ENCODE measurements at regions not wholly inside any gene's neighbourhood (a gene's known extent, or its start where the extent isn't known, plus 50 kb on each side); places are given as distances from the start of the nearest gene placed in this dataset.

GRCh38 chr4:189769131-189769530, 171.5 kb upstream of the FRG1 start:
- TF ChIP-seq, protein P1, sequence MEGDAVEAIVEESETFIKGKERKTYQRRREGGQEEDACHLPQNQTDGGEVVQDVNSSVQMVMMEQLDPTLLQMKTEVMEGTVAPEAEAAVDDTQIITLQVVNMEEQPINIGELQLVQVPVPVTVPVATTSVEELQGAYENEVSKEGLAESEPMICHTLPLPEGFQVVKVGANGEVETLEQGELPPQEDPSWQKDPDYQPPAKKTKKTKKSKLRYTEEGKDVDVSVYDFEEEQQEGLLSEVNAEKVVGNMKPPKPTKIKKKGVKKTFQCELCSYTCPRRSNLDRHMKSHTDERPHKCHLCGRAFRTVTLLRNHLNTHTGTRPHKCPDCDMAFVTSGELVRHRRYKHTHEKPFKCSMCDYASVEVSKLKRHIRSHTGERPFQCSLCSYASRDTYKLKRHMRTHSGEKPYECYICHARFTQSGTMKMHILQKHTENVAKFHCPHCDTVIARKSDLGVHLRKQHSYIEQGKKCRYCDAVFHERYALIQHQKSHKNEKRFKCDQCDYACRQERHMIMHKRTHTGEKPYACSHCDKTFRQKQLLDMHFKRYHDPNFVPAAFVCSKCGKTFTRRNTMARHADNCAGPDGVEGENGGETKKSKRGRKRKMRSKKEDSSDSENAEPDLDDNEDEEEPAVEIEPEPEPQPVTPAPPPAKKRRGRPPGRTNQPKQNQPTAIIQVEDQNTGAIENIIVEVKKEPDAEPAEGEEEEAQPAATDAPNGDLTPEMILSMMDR (IDR thresholded peaks at IDR 0.05; ENCODE audit: control insufficient read depth, insufficient read depth, low read depth, low read length, missing control alignments): no peak
- no peak for DNase-seq (ENCODE audit: low read depth)
- no peak overlapping the region for H3K4me3 ChIP-seq (ENCODE audit: control insufficient read depth, low read depth, low read length)

DNA sequence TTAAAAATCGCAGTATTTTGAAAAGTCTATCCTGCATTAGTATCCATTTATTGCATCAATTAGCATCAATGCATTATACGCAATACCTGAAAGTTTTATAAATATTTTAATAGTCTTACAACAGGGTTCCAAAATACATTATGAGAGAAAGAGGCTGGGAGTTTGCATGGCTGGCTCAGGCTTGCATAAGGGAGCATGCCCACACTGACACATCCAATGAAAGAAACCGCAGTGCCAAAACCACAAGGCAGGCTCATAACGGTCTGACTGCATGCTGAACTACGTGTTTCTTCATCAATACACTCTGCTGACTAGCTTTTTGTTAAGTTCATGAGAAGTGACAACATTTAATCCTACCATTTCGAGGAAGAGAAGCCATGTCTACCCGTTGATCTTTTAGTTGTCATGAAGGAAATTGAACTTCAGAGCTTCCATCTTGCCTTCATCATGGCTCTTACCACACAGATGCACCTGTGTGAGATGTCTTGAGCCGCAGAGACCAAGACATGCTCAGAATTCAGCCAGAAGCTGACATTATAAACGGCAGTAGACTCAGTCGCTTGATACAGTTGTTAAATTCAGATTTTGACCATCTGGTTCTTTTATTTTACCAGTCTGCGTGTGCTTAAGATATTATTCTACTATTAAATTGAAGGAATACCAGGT, 168.8 kb upstream of the FRG1 start:
- TF ChIP-seq, protein P1 (IDR thresholded peaks at IDR 0.05; ENCODE audit: control insufficient read depth, insufficient read depth, low read depth, low read length, missing control alignments): no peak
- H3K4me3 ChIP-seq (ENCODE audit: control insufficient read depth, low read depth, low read length): no peak overlapping the region
- no peak for DNase-seq (ENCODE audit: low read depth)

- no peak overlapping the region for H3K4me3 ChIP-seq (ENCODE audit: control insufficient read depth, low read depth, low read length)
- TF ChIP-seq, protein P1 (IDR thresholded peaks at IDR 0.05; ENCODE audit: control insufficient read depth, insufficient read depth, low read depth, low read length, missing control alignments): no peak
- no peak for DNase-seq (ENCODE audit: low read depth)
Observed at GRCh38 chr4:189773909-189774308, 166.8 kb upstream of the FRG1 start.

DNA sequence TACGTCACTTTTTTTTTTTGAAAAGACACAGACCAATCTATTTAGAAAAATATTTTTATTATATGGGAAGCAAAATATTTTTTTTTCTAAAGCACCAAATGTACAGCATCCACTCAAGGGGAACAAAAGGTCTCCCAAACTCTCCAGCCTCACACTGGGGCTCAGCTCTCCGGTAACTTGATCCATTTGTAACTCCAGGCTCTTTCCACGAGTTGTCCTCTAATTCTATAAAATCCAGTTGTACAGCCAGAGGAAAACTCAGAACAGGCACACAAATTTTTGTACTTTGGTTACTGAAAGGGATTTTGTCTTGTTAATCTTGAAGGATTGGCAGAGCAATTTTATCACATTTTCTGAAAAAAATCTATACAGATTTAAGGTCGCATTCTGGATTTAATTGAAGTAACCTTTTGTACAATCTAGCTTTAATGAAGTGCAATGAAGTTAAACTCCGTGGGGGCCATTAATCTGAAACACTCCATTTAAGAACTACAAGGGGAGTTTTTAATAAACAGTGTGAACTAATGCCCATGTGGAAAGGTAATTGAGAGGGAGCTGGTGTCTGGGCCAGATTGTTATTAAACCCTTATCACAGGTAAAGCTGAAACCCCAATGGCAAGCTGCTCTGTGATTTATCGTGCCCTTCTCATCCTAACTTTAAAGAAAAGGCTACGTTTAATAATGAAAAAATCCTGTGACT, 161.2 kb upstream of the FRG1 start:
- DNase-seq (ENCODE audit: low read depth): no peak
- TF ChIP-seq, protein P1 (IDR thresholded peaks at IDR 0.05; ENCODE audit: control insufficient read depth, insufficient read depth, low read depth, low read length, missing control alignments): no peak
- H3K4me3 ChIP-seq (ENCODE audit: control insufficient read depth, low read depth, low read length): no peak overlapping the region

DNA sequence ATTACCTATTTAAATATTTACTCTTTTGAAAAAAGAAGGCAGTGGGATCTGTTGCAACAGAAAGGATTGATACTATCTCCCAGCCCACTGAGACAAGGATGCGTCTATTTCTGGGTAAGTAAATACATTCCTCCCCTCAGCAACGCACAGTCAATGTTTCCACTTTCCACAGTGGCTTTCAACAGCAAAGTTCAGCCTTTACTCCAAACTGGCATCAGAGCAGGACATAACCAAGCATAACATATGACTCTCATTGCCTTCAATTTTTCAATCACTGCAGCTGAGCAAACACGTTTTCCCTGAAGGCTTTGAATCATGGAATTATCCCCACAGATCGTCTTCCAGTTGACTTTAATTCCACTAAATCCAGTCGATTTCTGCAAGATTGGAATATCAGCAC, 160.3 kb upstream of the FRG1 start:
- DNase-seq (ENCODE audit: low read depth): no peak
- no peak overlapping the region for H3K4me3 ChIP-seq (ENCODE audit: control insufficient read depth, low read depth, low read length)
- TF ChIP-seq, protein P1 (IDR thresholded peaks at IDR 0.05; ENCODE audit: control insufficient read depth, insufficient read depth, low read depth, low read length, missing control alignments): no peak

- TF ChIP-seq, protein P1 (IDR thresholded peaks at IDR 0.05; ENCODE audit: control insufficient read depth, insufficient read depth, low read depth, low read length, missing control alignments): no peak
- no peak for DNase-seq (ENCODE audit: low read depth)
- H3K4me3 ChIP-seq (ENCODE audit: control insufficient read depth, low read depth, low read length): no peak overlapping the region
Observed at GRCh38 chr4:189784651-189785050, 156.0 kb upstream of the FRG1 start.

Data from AG09309 (cell line).